NCI-H748 treated with DMSO at 0.1 percent for 48 hours (cell line): ENCODE measurements at regions not wholly inside any gene's neighbourhood (a gene's known extent, or its start where the extent isn't known, plus 50 kb on each side); places are given as distances from the start of the nearest gene placed in this dataset.

Experiments
- DNase-seq: peaks from one replicate; lab custom pipeline; 2025; lab: John Stamatoyannopoulos, UW

- peak; percentile 74 for DNase-seq
These were observed 191.8 kb upstream of the NBEA start for GRCh38 chr13:34750078-34750931.

DNA sequence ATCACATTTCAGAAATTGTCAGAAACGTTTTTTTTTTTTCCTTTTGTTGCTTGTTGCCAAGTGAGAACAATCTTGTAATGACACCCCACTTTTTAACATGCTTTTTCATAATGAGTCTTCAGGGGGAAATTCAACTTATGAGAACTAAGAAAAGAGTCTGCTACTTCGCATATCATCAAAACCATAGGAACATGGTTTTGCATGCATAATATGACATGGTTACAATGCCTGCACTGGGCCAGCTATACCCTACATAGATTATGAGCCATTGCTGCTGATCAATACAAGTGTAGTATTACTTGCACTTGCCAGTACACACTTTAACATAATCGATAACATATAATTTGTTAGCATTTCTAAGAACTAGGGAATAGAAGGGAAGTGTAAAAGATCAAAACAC lies 191.0 kb upstream of the NBEA start:
- DNase-seq = no peak

GRCh38 chr13:34751492-34751891 lies 190.6 kb upstream of the NBEA start:
- DNase-seq = no peak

GRCh38 chr13:34752283-34752960 lies 189.6 kb upstream of the NBEA start:
- DNase-seq = no peak

- DNase-seq = no peak
These were observed 185.9 kb upstream of the NBEA start for GRCh38 chr13:34756136-34756535.

GRCh38 chr13:34756572-34756971 lies 185.5 kb upstream of the NBEA start:
- no peak for DNase-seq

DNA sequence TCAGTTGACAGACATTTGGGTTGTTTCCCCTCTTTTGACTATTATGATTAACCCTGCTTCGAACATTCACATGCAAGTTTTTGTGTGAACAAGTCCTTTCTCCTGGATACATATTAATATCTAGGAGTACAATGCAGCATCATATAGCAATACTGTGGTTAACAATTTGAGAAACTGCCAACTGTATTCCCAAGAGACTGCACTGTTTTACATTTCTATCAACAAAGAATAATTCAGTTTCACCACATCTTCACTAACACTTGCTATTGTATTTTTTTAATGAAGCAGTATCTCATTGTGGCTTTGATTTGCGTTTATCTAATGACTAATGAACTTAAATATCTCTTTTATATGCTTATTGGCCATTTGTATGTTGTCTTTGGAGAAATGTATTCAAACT lies 184.6 kb upstream of the NBEA start:
- no peak for DNase-seq

GRCh38 chr13:34758628-34759027 lies 183.4 kb upstream of the NBEA start:
- no peak for DNase-seq

DNA sequence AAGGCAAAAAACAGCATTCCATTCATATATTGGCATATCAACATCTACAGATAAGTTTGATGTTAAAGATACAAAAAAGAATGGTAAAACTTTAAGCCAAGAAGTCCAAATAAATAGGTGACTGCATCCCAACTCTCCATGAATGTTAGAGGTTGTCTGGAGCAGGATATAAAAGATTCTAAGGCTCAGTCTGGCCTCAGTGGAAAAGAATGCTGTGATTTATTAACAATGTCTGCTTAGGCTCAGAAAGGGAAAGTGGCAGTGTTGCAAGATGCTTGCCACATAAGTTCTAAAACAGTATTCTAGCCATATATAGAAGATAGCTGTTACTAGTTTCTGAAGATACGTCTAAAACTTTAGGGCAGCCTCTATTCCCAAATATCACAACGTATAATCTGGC lies 179.8 kb upstream of the NBEA start:
- DNase-seq = no peak

DNA sequence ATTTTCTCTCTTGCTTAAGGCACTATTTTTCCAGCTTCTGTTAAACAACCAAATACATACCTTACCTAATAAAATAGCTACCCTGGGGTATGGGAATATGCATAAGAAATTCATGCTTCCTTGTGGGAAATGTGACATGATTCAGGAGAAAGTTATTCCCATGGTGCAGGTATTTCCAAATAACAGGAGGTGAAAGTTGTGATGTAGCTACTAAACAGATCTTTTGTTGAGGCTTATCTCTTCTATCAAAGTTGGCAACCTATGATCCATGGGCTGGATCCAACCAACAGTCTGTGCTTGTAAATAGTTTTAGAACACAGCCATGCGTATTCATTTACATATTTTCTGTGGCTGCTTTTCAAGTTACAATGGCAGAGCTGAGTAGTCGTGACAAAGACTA lies 177.8 kb upstream of the NBEA start:
- no peak for DNase-seq

- no peak for DNase-seq
These were observed 176.5 kb upstream of the NBEA start for GRCh38 chr13:34765446-34766180.

DNA sequence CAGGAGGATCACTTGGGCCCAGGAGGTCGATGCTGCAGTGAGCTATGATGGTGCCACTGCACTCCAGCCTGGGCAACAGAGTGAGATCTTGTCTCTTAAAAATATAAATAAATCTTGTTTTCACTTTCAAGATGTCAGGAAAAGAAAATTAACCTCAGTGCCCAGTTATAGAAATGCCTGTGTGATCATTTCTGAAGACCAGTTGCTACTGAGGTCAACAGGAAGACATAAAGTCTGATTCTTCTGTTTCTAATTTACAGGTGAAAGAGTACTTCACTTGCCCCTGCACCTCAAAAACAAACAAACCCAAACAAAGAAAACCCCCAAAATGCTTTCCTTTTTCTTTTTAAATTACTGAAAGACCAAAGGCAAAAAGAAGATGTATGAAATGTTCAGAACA lies 174.3 kb upstream of the NBEA start:
- no peak for DNase-seq

DNA sequence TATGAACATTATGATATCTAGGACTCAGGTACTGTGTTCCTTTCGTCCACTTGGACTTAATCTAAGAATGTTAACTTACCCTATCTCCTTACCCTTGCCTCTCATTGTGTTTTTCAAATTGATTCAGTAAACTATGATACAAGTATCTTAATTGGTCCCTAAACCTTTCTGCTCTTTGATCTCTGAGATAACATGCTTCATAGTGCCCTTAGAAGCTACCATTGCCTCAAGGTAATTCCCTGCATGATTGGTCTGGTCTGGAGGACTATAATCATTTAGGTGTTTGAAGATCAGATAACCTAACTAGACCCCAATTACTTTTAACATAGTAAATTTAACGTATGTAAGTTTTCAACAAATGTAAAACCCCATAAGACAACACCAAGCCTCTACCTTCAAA lies 169.9 kb upstream of the NBEA start:
- no peak for DNase-seq

- peak; percentile 18 for DNase-seq
These were observed 169.2 kb upstream of the NBEA start for GRCh38 chr13:34772881-34773280.

- DNase-seq = no peak
These were observed 165.6 kb upstream of the NBEA start for GRCh38 chr13:34776390-34776981.

DNA sequence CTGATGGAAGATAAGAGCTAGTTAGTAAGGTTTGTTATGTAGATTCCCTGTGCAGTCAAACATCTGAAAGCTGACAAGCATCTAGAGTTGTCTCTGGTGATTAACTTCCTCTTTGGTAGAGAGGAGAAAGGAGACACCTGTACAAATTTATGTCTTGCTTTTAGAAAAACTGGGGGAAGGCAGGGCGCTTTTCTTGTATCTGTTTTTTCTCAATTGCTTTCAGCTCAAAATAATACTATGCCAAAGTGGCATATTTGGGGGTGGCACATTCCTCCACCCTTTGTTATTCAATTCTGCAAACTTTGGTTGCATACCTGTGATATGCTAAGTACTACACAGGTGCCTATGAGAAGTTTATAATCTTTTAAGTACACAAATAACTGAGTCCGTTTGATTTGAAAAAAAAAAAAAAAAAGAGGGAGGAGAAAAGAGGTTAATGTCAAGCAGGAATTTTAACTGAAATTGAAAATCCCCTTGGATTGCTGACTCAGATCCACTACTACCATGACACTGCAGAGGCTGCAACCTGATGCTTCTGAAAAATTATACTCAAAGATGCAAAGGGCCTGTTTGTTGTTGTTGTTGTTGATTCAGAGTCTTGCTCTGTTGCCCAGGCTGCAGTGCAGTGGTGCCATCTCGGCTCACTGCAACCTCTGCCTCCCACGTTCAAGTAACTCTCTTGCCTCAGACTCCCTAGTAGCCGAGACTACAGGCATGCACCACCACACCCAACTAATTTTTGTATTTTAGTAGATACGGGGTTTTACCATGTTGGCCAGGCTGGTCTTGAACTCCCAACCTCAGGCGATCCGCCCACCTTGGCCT lies 164.8 kb upstream of the NBEA start:
- no peak for DNase-seq

- DNase-seq = no peak
These were observed 164.2 kb upstream of the NBEA start for GRCh38 chr13:34777914-34778303.

GRCh38 chr13:34779171-34779570 lies 162.9 kb upstream of the NBEA start:
- DNase-seq = no peak

- DNase-seq = no peak
These were observed 148.8 kb upstream of the NBEA start for GRCh38 chr13:34793301-34793700.

DNA sequence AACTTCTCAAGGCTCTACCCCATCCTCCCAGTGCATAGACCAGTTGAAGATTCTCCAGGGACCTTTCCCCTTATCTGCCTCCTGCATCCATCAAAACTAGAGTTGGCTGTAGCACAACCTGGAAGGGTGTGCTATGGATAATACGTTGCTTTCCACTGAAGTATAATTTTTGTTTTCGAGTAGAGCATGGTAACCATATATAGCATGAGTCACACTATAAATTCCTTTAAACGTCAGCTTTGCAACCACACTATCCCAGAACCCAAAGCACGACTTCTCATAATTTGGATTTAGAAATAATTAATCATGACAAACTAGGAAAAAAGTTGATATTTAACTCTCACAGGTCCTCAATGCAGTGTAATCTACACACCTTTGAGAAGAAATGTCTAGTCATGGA lies 138.3 kb upstream of the NBEA start:
- no peak for DNase-seq

- no peak for DNase-seq
These were observed 136.7 kb upstream of the NBEA start for GRCh38 chr13:34805347-34805746.

GRCh38 chr13:34808649-34809048 lies 133.4 kb upstream of the NBEA start:
- DNase-seq = no peak
